Trophoblast cell (in vitro differentiated cells and primary cell): ENCODE measurements at regions not wholly inside any gene's neighbourhood (a gene's known extent, or its start where the extent isn't known, plus 50 kb on each side); places are given as distances from the start of the nearest gene placed in this dataset.

Experiments used
- DNase-seq, 2 donors: peaks; one replicate each; pipeline ENCODE4 v3.0.0-alpha.2; 2016
- H2AFZ ChIP-seq: 2 replicates; pipeline ENCODE4 v1.6.1; 2013; ENCODE audit warnings: low read length, moderate library complexity, mild to moderate bottlenecking; ENCODE audit not compliant: insufficient read depth, poor library complexity
- H2AK5ac ChIP-seq: 2 replicates; pipeline ENCODE4 v1.6.1; 2013; ENCODE audit warnings: mild to moderate bottlenecking, low read length
- H2BK120ac ChIP-seq: 2 replicates; pipeline ENCODE4 v1.6.1; 2013; ENCODE audit warnings: low read length, mild to moderate bottlenecking, moderate library complexity; ENCODE audit not compliant: insufficient read depth, poor library complexity
- H2BK12ac ChIP-seq: 2 replicates; pipeline ENCODE4 v1.6.1; 2013; ENCODE audit warnings: mild to moderate bottlenecking, low read length, moderate library complexity
- H2BK5ac ChIP-seq: 2 replicates; pipeline ENCODE4 v1.6.1; 2013; ENCODE audit warnings: low read length, low read depth, moderate library complexity, mild to moderate bottlenecking; ENCODE audit not compliant: poor library complexity
- H3K14ac ChIP-seq: 2 replicates; pipeline ENCODE4 v1.6.1; 2013; ENCODE audit warnings: mild to moderate bottlenecking, low read length
- H3K18ac ChIP-seq: 2 replicates; pipeline ENCODE4 v1.6.1; 2013; ENCODE audit warnings: mild to moderate bottlenecking, low read length
- H3K23ac ChIP-seq: 2 replicates; pipeline ENCODE4 v1.6.1; 2013; ENCODE audit warnings: low read length
- H3K27ac ChIP-seq: 2 replicates; pipeline ENCODE4 v1.5.1; 2013; ENCODE audit warnings: low read depth, mild to moderate bottlenecking, inconsistent platforms, low read length, moderate library complexity
- H3K27me3 ChIP-seq: 2 replicates; pipeline ENCODE4 v1.6.1; 2013; ENCODE audit warnings: inconsistent platforms, mild to moderate bottlenecking, low read length, moderate library complexity; ENCODE audit not compliant: insufficient read depth
- H3K36me3 ChIP-seq, 2 experiments: 1 replicate in 1 of 2; 2 replicates in 1 of 2; pipeline ENCODE4 v1.6.1; 2013; ENCODE audit warnings: low read length in 2 of 2, mild to moderate bottlenecking in 2 of 2, moderate library complexity in 1 of 2; ENCODE audit not compliant: insufficient read depth in 2 of 2, control insufficient read depth in 1 of 2
- H3K4ac ChIP-seq: 2 replicates; pipeline ENCODE4 v1.6.1; 2013; ENCODE audit warnings: low read depth, mild to moderate bottlenecking, low read length, moderate library complexity
- H3K4me1 ChIP-seq, 2 experiments: 1 replicate in 1 of 2; 2 replicates in 1 of 2; pipeline ENCODE4 v1.6.1; 2013; ENCODE audit warnings: low read length in 2 of 2, mild to moderate bottlenecking in 2 of 2, moderate library complexity in 1 of 2; ENCODE audit not compliant: insufficient read depth in 2 of 2, control insufficient read depth in 1 of 2
- H3K4me2 ChIP-seq: 2 replicates; pipeline ENCODE4 v1.6.1; 2013; ENCODE audit warnings: inconsistent platforms, mild to moderate bottlenecking, low read length, moderate library complexity
- H3K4me3 ChIP-seq: 2 replicates; pipeline ENCODE4 v1.5.1; 2013; ENCODE audit warnings: mild to moderate bottlenecking, low read depth, low read length, inconsistent platforms
- H3K79me1 ChIP-seq: one replicate; pipeline ENCODE4 v1.6.1; 2013; ENCODE audit warnings: low read length
- H3K79me2 ChIP-seq: 2 replicates; pipeline ENCODE4 v1.6.1; 2013; ENCODE audit warnings: low read length, mild to moderate bottlenecking; ENCODE audit not compliant: control insufficient read depth, insufficient read depth, poor library complexity
- H3K9ac ChIP-seq: 2 replicates; pipeline ENCODE4 v1.6.1; 2013; ENCODE audit warnings: mild to moderate bottlenecking, low read length
- H3K9me3 ChIP-seq: 2 replicates; pipeline ENCODE4 v1.6.1; 2013; ENCODE audit warnings: low read depth, mild to moderate bottlenecking, control low read depth, inconsistent platforms, low read length; ENCODE audit not compliant: insufficient read depth
- H4K12ac ChIP-seq: 2 replicates; pipeline ENCODE4 v1.6.1; 2013; ENCODE audit warnings: low read depth, mild to moderate bottlenecking, low read length, moderate library complexity
- H4K8ac ChIP-seq: 2 replicates; pipeline ENCODE4 v1.6.1; 2013; ENCODE audit warnings: low read depth, mild to moderate bottlenecking, low read length, moderate library complexity
- H4K91ac ChIP-seq: one replicate; pipeline ENCODE4 v1.6.1; 2013; ENCODE audit warnings: low read depth, mild to moderate bottlenecking, low read length, moderate library complexity
- WGBS: extraction: QIAGEN DNeasy Blood & Tissue Kit; methylation state at CpG from one replicate; pipeline ENCODE4 v1.1.7; 2013; ENCODE audit warnings: missing lambda C conversion rate; ENCODE audit not compliant: insufficient read length, insufficient coverage; ENCODE audit errors: extremely low coverage; 5-methylcytosine and 5-hydroxymethylcytosine counted together

GRCh38 chr2:121150126-121150525, 134.9 kb downstream of the TFCP2L1 start:
- H3K36me3 ChIP-seq: no peaks in the 10 kb centered on the region
- H2BK5ac ChIP-seq: no peak overlapping the region
- no peak overlapping the region for H2AK5ac ChIP-seq
- no peaks in the 10 kb centered on the region for H3K79me2 ChIP-seq
- H3K4me3 ChIP-seq: no peak overlapping the region
- no peak overlapping the region for H3K23ac ChIP-seq
- no peak overlapping the region for H3K9ac ChIP-seq
- H3K4ac ChIP-seq: no peak overlapping the region
- no peaks in the 10 kb centered on the region for H3K79me1 ChIP-seq
- no peak overlapping the region for H3K4me2 ChIP-seq
- no peaks in the 10 kb centered on the region for H3K9me3 ChIP-seq
- WGBS: no CpG with 5 or more reads among the region's 7 CpGs
- no peak overlapping the region for H2AFZ ChIP-seq
- H2BK12ac ChIP-seq: no peak overlapping the region
- no peak for DNase-seq
- no peak overlapping the region for H4K91ac ChIP-seq
- no peak overlapping the region for H4K12ac ChIP-seq
- H4K8ac ChIP-seq: no peak overlapping the region
- H3K18ac ChIP-seq: no peak overlapping the region
- no peak overlapping the region for H3K14ac ChIP-seq
- no peak overlapping the region for H2BK120ac ChIP-seq
- H3K27ac ChIP-seq: no peak overlapping the region
- no peaks in the 10 kb centered on the region for H3K4me1 ChIP-seq
- no peaks in the 10 kb centered on the region for H3K27me3 ChIP-seq

- no peaks in the 10 kb centered on the region for H3K79me2 ChIP-seq
- H3K9ac ChIP-seq: no peak overlapping the region
- no peaks in the 10 kb centered on the region for H3K36me3 ChIP-seq
- H3K18ac ChIP-seq: no peak overlapping the region
- H3K4me2 ChIP-seq: no peak overlapping the region
- H2BK5ac ChIP-seq: no peak overlapping the region
- DNase-seq: no peak
- no peak overlapping the region for H3K14ac ChIP-seq
- H4K8ac ChIP-seq: no peak overlapping the region
- no peak overlapping the region for H3K4me3 ChIP-seq
- no peak overlapping the region for H2AK5ac ChIP-seq
- no peak overlapping the region for H4K12ac ChIP-seq
- H3K9me3 ChIP-seq: no peaks in the 10 kb centered on the region
- H4K91ac ChIP-seq: no peak overlapping the region
- H3K27ac ChIP-seq: no peak overlapping the region
- H3K4me1 ChIP-seq: no peaks in the 10 kb centered on the region
- no peak overlapping the region for H2BK12ac ChIP-seq
- no CpG with 5 or more reads among the region's 4 CpGs for WGBS
- no peaks in the 10 kb centered on the region for H3K79me1 ChIP-seq
- no peak overlapping the region for H3K4ac ChIP-seq
- no peak overlapping the region for H2AFZ ChIP-seq
- H3K27me3 ChIP-seq: no peaks in the 10 kb centered on the region
- no peak overlapping the region for H3K23ac ChIP-seq
- H2BK120ac ChIP-seq: no peak overlapping the region
Observed at GRCh38 chr2:121150713-121151112, 134.3 kb downstream of the TFCP2L1 start.

- Histone ChIP-seq H2BK5ac (no peak overlapping the region), H2AK5ac (no peak overlapping the region), H2AFZ (no peak overlapping the region), H3K9ac (no peak overlapping the region), H4K8ac (no peak overlapping the region), H3K18ac (no peak overlapping the region), H3K9me3 (peaks cover under 1% of the 10 kb centered on the region), H3K4me3 (no peak overlapping the region), H3K4ac (no peak overlapping the region), H3K79me1 (no peaks in the 10 kb centered on the region), H4K91ac (no peak overlapping the region), H3K14ac (no peak overlapping the region), H3K4me1 (no peaks in the 10 kb centered on the region), H3K27ac (no peak overlapping the region), H3K27me3 (no peaks in the 10 kb centered on the region), H2BK12ac (no peak overlapping the region), H2BK120ac (no peak overlapping the region), H3K36me3 (no peaks in the 10 kb centered on the region), H3K23ac (no peak overlapping the region), H3K79me2 (no peaks in the 10 kb centered on the region), H4K12ac (no peak overlapping the region), H3K4me2 (no peak overlapping the region)
- DNase-seq: peak; percentile 11 to 33
- WGBS: no CpG with 5 or more reads among the region's 14 CpGs
Observed at GRCh38 chr2:121151311-121152109, 133.5 kb downstream of the TFCP2L1 start.

GRCh38 chr2:121152861-121153260, 132.1 kb downstream of the TFCP2L1 start:
- Histone ChIP-seq H3K4me2 (no peak overlapping the region), H4K91ac (no peak overlapping the region), H3K79me2 (no peaks in the 10 kb centered on the region), H3K23ac (no peak overlapping the region), H2AK5ac (no peak overlapping the region), H2BK120ac (no peak overlapping the region), H3K9me3 (peaks cover 4% of the 10 kb centered on the region), H4K12ac (no peak overlapping the region), H3K4me1 (no peaks in the 10 kb centered on the region), H2BK12ac (no peak overlapping the region), H3K4me3 (no peak overlapping the region), H3K14ac (no peak overlapping the region), H3K9ac (no peak overlapping the region), H2BK5ac (no peak overlapping the region), H3K27ac (no peak overlapping the region), H3K36me3 (no peaks in the 10 kb centered on the region), H4K8ac (no peak overlapping the region), H3K27me3 (no peaks in the 10 kb centered on the region), H2AFZ (no peak overlapping the region), H3K18ac (no peak overlapping the region), H3K4ac (no peak overlapping the region), H3K79me1 (no peaks in the 10 kb centered on the region)
- DNase-seq: no peak
- no CpG with 5 or more reads among the region's 7 CpGs for WGBS
